ENCODE measurements at regions not wholly inside any gene's neighbourhood (a gene's known extent, or its start where the extent isn't known, plus 50 kb on each side); places are given as distances from the start of the nearest gene placed in this dataset.

DNA sequence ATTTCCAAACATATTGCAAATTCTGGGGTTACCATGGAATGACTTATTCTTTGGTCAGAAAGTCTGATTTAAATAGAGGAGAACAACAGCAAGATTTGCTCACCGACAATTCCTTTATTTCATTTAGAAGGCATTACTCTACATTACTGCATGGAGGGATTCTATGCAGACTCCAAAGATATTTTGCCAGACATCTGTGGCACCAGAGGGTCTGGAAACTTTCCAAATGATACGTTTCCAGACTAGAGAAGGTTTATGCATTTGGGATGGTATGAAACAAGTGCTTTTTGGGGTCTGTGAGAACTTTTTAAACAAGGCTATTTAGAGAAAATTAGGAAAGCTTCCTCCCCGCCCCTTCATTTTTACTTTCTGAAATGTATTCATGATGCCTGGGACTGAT, 125.3 kb downstream of the SAMD9 start:
- H3K4me3 ChIP-seq (ENCODE audit: low read length) = no peak overlapping the region
- no peak for DNase-seq (ENCODE audit: low read depth)
- H3K9me3 ChIP-seq (ENCODE audit: control insufficient read depth, low read length) = no peaks in the 10 kb centered on the region
- peaks cover under 1% of the 10 kb centered on the region for H3K4me1 ChIP-seq (ENCODE audit: control insufficient read depth, insufficient read depth, low read length)
- H3K9ac ChIP-seq (ENCODE audit: low read length) = no peak overlapping the region
- no peaks in the 10 kb centered on the region for H3K36me3 ChIP-seq (ENCODE audit: control insufficient read depth, insufficient read depth, low read length, severe bottlenecking)
- no peaks in the 10 kb centered on the region for H3K27me3 ChIP-seq (replicated peaks; ENCODE audit: control insufficient read depth, insufficient read depth, low read length)

DNA sequence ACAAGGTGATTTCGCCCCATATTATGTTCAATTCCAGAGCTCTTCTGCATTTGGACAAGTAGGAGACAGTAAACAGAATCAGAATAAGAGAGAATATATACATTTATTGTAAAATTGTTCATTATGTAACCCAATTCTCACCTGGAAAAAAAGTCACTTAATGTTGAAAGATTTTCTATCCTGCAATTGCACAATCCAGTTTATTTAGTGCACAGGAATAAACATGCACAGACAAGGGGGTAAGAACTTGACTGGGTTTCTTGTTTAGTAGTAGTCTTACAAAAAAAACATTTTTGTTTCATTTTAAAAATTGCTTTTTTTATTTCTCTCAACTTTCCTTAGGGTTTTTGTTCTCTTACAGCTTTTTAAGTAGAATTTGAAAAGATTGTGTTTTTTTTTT, 126.6 kb downstream of the SAMD9 start:
- Histone ChIP-seq H3K4me1 (ENCODE audit: control insufficient read depth, insufficient read depth, low read length) (peaks cover 5% of the 10 kb centered on the region), H3K4me3 (ENCODE audit: low read length) (no peak overlapping the region), H3K27me3 (replicated peaks; ENCODE audit: control insufficient read depth, insufficient read depth, low read length) (no peaks in the 10 kb centered on the region), H3K9ac (ENCODE audit: low read length) (no peak overlapping the region), H3K36me3 (ENCODE audit: control insufficient read depth, insufficient read depth, low read length, severe bottlenecking) (no peaks in the 10 kb centered on the region), H3K9me3 (ENCODE audit: control insufficient read depth, low read length) (no peaks in the 10 kb centered on the region)
- no peak for DNase-seq (ENCODE audit: low read depth)

DNA sequence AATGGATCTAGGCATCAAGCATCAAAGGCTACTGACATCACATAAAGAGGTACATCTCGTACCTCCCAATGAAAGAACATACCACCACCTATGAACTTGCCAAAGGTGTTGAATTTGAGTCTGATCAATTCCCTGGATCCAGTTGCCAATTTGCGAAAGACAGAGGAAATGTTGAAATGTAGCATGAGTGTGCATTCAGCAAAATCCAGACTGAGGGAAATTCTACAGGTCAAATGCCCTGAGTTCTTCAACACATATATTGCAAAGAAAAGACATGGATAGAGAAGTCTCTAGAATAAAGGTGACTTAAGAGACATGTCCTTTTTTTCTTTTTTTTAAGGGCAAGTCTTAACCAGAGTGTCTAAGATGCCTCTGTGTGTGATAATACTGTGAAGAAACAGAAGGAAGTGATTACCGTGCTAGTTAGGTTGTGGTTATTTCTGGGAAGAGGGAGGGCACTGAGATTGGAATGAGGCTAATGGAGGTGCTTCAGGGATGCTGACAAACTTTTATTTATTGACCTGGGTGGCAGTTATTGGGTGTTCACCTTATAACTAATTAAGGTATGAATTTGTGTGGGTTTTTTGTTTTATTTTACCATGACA, 128.7 kb downstream of the SAMD9 start:
- H3K4me3 ChIP-seq (ENCODE audit: low read length) = no peak overlapping the region
- peaks cover 5% of the 10 kb centered on the region for H3K4me1 ChIP-seq (ENCODE audit: control insufficient read depth, insufficient read depth, low read length)
- DNase-seq (ENCODE audit: low read depth) = peak; percentile 22
- H3K9me3 ChIP-seq (ENCODE audit: control insufficient read depth, low read length) = no peaks in the 10 kb centered on the region
- no peaks in the 10 kb centered on the region for H3K36me3 ChIP-seq (ENCODE audit: control insufficient read depth, insufficient read depth, low read length, severe bottlenecking)
- no peaks in the 10 kb centered on the region for H3K27me3 ChIP-seq (replicated peaks; ENCODE audit: control insufficient read depth, insufficient read depth, low read length)
- no peak overlapping the region for H3K9ac ChIP-seq (ENCODE audit: low read length)

DNA sequence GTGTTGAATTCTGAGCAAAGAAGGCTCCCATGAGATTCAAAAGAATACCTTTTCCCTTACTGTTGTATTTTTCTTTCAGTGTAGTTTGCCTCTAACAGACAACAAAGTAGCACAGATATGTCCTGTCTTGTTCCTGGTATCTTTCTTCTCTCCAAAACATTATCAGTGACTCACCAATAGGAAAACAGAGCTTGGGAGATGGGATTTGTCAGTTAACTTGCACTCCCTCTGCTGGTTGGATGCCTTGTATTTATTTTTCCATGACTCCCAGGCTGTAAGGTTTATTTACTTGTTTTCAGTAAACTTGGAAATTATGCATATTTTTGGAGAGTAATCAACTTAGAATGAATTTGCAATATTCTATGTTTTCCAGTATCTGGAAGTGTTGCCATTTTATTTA, 129.7 kb downstream of the SAMD9 start:
- peak; percentile 59 for DNase-seq (ENCODE audit: low read depth)
- H3K9me3 ChIP-seq (ENCODE audit: control insufficient read depth, low read length) = no peaks in the 10 kb centered on the region
- peaks cover 5% of the 10 kb centered on the region for H3K4me1 ChIP-seq (ENCODE audit: control insufficient read depth, insufficient read depth, low read length)
- H3K9ac ChIP-seq (ENCODE audit: low read length) = no peak overlapping the region
- no peak overlapping the region for H3K4me3 ChIP-seq (ENCODE audit: low read length)
- no peaks in the 10 kb centered on the region for H3K27me3 ChIP-seq (replicated peaks; ENCODE audit: control insufficient read depth, insufficient read depth, low read length)
- no peaks in the 10 kb centered on the region for H3K36me3 ChIP-seq (ENCODE audit: control insufficient read depth, insufficient read depth, low read length, severe bottlenecking)

DNA sequence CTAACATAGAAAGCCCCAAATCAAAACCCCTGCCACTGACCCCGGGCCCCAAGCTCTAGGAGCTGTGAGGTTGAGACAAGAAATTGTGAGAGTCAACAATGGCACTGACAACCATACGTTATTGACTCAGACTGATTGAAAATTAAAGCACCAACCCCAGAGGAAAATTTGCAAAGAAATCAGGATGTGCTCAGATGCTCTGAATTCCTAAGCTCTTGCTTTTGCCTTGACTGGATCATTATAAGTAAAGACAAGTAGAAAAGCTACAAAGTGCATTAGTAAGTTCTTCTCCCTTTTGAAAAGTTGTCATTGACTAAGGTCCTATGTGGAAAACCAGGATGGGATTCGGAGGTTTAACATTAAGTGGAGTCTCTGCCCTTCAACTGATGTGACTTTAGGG, 130.2 kb downstream of the SAMD9 start:
- H3K4me3 ChIP-seq (ENCODE audit: low read length) = no peak overlapping the region
- peaks cover 5% of the 10 kb centered on the region for H3K4me1 ChIP-seq (ENCODE audit: control insufficient read depth, insufficient read depth, low read length)
- H3K9me3 ChIP-seq (ENCODE audit: control insufficient read depth, low read length) = no peaks in the 10 kb centered on the region
- no peaks in the 10 kb centered on the region for H3K36me3 ChIP-seq (ENCODE audit: control insufficient read depth, insufficient read depth, low read length, severe bottlenecking)
- peak; percentile 27 for DNase-seq (ENCODE audit: low read depth)
- no peak overlapping the region for H3K9ac ChIP-seq (ENCODE audit: low read length)
- H3K27me3 ChIP-seq (replicated peaks; ENCODE audit: control insufficient read depth, insufficient read depth, low read length) = no peaks in the 10 kb centered on the region

DNA sequence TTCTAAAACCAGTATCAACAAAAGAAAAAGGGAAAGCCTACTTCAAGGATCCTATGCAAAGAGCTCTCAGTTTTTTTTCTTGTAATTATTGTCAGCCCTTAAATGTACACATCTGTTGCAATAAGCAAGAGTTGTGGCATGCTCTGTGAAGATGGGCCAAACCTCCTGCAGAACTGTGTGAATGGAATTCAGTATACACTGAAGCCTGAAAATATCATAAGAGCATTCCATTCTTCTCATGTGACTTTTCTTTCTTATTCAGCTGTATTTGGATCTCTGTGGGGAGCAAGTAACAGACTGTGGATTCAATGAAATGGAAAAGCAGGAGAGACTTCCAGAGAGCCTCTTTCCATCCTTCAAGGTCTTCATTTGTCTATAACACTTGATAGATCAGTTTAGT, 130.7 kb downstream of the SAMD9 start:
- Histone ChIP-seq H3K9me3 (ENCODE audit: control insufficient read depth, low read length) (no peaks in the 10 kb centered on the region), H3K36me3 (ENCODE audit: control insufficient read depth, insufficient read depth, low read length, severe bottlenecking) (no peaks in the 10 kb centered on the region)
- peak; percentile 79 for DNase-seq (ENCODE audit: low read depth)

DNA sequence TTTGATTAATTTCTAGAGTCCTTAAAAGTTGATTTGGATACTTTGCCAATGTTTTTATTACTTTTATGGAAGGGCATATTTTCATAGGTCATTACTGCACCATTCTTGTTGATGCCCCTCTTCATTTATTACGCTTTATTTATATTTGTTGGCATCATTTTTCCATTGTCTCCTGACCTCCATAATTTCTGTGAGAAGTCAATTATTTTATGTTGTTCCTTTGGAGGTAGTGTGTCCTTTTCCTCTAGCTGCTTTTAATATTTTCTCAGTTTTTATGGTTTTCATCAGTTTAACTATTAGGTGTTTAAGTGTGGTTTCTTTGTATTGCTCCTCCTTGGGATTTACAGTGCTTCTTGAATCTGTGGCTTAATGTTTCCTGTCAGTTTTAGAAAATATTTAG, 134.9 kb downstream of the SAMD9 start:
- Histone ChIP-seq H3K4me3 (ENCODE audit: low read length) (no peak overlapping the region), H3K9me3 (ENCODE audit: control insufficient read depth, low read length) (peaks cover 28% of the 10 kb centered on the region), H3K9ac (ENCODE audit: low read length) (no peak overlapping the region), H3K4me1 (ENCODE audit: control insufficient read depth, insufficient read depth, low read length) (peaks cover 5% of the 10 kb centered on the region), H3K27me3 (replicated peaks; ENCODE audit: control insufficient read depth, insufficient read depth, low read length) (no peaks in the 10 kb centered on the region), H3K36me3 (ENCODE audit: control insufficient read depth, insufficient read depth, low read length, severe bottlenecking) (no peaks in the 10 kb centered on the region)
- DNase-seq (ENCODE audit: low read depth) = no peak

More for the DNA sequence above, 130.7 kb downstream of the SAMD9 start:
- Histone ChIP-seq H3K9ac (ENCODE audit: low read length) (no peak overlapping the region), H3K4me3 (ENCODE audit: low read length) (no peak overlapping the region), H3K4me1 (ENCODE audit: control insufficient read depth, insufficient read depth, low read length) (peaks cover 5% of the 10 kb centered on the region), H3K27me3 (replicated peaks; ENCODE audit: control insufficient read depth, insufficient read depth, low read length) (no peaks in the 10 kb centered on the region)

DNA sequence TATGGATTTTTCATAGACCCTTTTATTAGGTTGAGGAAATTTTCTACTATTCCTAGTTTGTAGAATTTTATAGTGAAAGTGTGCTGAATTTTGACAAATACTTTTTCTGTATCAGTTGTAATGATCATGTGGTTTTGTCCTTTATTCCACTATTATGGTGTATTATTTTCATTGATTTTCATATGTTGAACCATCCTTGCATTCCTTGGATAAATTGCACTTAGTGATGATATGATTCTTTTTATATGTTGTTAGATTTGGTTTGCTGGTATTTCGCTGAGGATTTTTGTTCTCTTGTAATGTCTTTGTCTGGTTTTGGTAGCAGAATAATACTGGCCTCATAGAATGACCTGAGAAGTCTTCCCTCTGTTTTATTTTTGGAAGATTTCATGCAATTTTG, 140.6 kb upstream of the CDK6 start:
- H3K36me3 ChIP-seq (ENCODE audit: control insufficient read depth, insufficient read depth, low read length, severe bottlenecking) = no peaks in the 10 kb centered on the region
- peaks cover 59% of the 10 kb centered on the region for H3K9me3 ChIP-seq (ENCODE audit: control insufficient read depth, low read length)
- no peaks in the 10 kb centered on the region for H3K27me3 ChIP-seq (replicated peaks; ENCODE audit: control insufficient read depth, insufficient read depth, low read length)
- H3K4me3 ChIP-seq (ENCODE audit: low read length) = no peak overlapping the region
- H3K4me1 ChIP-seq (ENCODE audit: control insufficient read depth, insufficient read depth, low read length) = no peaks in the 10 kb centered on the region
- peak; percentile 10 for DNase-seq (ENCODE audit: low read depth)
- H3K9ac ChIP-seq (ENCODE audit: low read length) = no peak overlapping the region

DNA sequence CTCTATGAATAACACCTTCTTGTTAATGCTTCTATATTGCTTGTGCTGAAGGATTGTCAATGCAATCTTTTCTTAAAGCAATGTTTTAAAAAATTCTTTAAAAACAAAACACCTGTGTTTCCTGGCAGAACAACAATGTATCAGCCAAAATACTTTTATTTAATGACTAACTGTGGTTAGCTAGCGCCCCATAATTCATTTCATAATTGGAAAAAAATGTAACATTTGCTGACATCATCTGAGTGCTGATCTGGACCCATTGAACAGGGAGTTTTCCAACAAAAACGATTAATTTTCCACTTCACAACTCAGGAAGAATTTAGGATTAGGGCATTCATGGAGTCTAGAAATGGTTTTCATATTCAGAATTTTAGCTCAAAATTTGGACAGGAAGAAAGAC, 137.6 kb upstream of the CDK6 start:
- DNase-seq (ENCODE audit: low read depth) = peak; percentile 13
- H3K4me1 ChIP-seq (ENCODE audit: control insufficient read depth, insufficient read depth, low read length) = no peaks in the 10 kb centered on the region
- no peaks in the 10 kb centered on the region for H3K36me3 ChIP-seq (ENCODE audit: control insufficient read depth, insufficient read depth, low read length, severe bottlenecking)
- H3K9ac ChIP-seq (ENCODE audit: low read length) = no peak overlapping the region
- no peak overlapping the region for H3K4me3 ChIP-seq (ENCODE audit: low read length)
- H3K27me3 ChIP-seq (replicated peaks; ENCODE audit: control insufficient read depth, insufficient read depth, low read length) = no peaks in the 10 kb centered on the region
- H3K9me3 ChIP-seq (ENCODE audit: control insufficient read depth, low read length) = peaks cover 42% of the 10 kb centered on the region

DNA sequence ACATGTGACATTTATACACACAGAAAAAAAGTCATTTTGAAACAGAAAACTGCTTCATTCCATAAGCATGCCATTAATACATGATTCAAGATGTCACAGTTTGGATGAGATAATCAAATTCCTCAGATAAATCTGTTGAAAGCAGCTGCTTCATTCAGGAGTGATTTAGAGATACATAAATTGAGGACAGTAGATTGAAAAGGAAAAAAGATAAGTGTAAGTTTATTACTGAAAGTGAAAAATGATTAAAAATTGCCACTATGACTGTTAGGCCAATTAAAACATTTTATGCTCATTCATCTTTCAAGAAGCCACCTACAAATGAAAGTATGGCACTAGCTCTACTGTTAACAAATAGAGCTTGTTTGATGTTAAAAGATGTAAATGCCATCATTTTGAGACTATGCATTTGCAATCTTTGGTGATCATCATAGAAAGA, 136.9 kb upstream of the CDK6 start:
- DNase-seq (ENCODE audit: low read depth) = peak; percentile 22
- H3K4me1 ChIP-seq (ENCODE audit: control insufficient read depth, insufficient read depth, low read length) = no peaks in the 10 kb centered on the region
- peaks cover 35% of the 10 kb centered on the region for H3K9me3 ChIP-seq (ENCODE audit: control insufficient read depth, low read length)

DNA sequence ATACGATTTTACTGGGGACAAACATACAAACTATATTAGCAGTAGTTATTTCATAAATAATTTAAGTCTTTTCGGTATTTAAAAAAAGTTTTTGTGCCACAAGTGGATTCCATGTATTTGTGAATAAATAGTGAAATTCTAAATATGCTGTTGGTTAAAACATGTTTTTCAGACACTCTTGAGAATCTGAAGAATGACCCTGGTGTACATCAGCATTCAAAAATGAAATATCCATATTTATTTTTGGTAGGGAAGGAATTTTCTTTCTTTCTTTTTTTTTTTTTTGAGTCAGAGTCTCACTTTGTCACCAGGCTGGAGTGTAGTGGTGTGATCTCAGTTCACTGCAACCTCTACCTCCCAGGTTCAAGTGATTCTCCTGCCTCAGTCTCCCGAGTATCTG, 136.1 kb upstream of the CDK6 start:
- H3K4me1 ChIP-seq (ENCODE audit: control insufficient read depth, insufficient read depth, low read length) = no peaks in the 10 kb centered on the region
- no peaks in the 10 kb centered on the region for H3K27me3 ChIP-seq (replicated peaks; ENCODE audit: control insufficient read depth, insufficient read depth, low read length)
- H3K36me3 ChIP-seq (ENCODE audit: control insufficient read depth, insufficient read depth, low read length, severe bottlenecking) = no peaks in the 10 kb centered on the region
- no peak overlapping the region for H3K4me3 ChIP-seq (ENCODE audit: low read length)
- peaks cover 26% of the 10 kb centered on the region for H3K9me3 ChIP-seq (ENCODE audit: control insufficient read depth, low read length)
- DNase-seq (ENCODE audit: low read depth) = no peak
- no peak overlapping the region for H3K9ac ChIP-seq (ENCODE audit: low read length)

More for the DNA sequence above, 136.9 kb upstream of the CDK6 start:
- Histone ChIP-seq H3K4me3 (ENCODE audit: low read length) (no peak overlapping the region), H3K27me3 (replicated peaks; ENCODE audit: control insufficient read depth, insufficient read depth, low read length) (no peaks in the 10 kb centered on the region), H3K36me3 (ENCODE audit: control insufficient read depth, insufficient read depth, low read length, severe bottlenecking) (no peaks in the 10 kb centered on the region), H3K9ac (ENCODE audit: low read length) (no peak overlapping the region)

DNA sequence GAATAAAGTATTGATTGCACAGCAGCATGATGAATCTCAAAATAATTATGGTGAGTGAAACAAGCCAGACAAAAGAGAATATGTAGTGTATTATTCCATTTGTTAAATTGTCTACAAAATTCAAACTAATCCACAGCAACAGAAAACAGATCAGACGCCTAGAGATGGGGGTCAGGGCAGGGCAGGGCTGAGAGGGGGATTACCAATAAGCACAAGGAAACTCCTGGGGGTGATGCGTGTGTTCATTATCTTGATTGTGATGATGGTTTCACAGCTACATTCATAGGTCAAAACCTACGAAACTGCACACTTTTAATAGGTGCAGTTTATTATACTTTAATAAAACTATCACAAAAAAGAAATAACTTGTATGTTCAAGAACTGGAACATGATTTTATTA, 132.7 kb upstream of the CDK6 start:
- Histone ChIP-seq H3K9me3 (ENCODE audit: control insufficient read depth, low read length) (no peaks in the 10 kb centered on the region), H3K4me1 (ENCODE audit: control insufficient read depth, insufficient read depth, low read length) (no peaks in the 10 kb centered on the region), H3K4me3 (ENCODE audit: low read length) (no peak overlapping the region), H3K9ac (ENCODE audit: low read length) (no peak overlapping the region), H3K27me3 (replicated peaks; ENCODE audit: control insufficient read depth, insufficient read depth, low read length) (no peaks in the 10 kb centered on the region), H3K36me3 (ENCODE audit: control insufficient read depth, insufficient read depth, low read length, severe bottlenecking) (no peaks in the 10 kb centered on the region)
- no peak for DNase-seq (ENCODE audit: low read depth)
